ENCODE measurements at regions not wholly inside any gene's neighbourhood (a gene's known extent, or its start where the extent isn't known, plus 50 kb on each side); places are given as distances from the start of the nearest gene placed in this dataset.

GRCh38 chr4:180949424-180950213 is 1293.6 kb upstream of the TENM3 start:
- no peaks in the 10 kb centered on the region for H3K36me3 ChIP-seq
- H3K27me3 ChIP-seq (ENCODE audit: insufficient read depth, low read depth, severe bottlenecking): no peaks in the 10 kb centered on the region
- no peak overlapping the region for H3K27ac ChIP-seq
- DNase-seq: no peak
- H3K9me3 ChIP-seq (ENCODE audit: severe bottlenecking): no peaks in the 10 kb centered on the region
- TF ChIP-seq CTCF (IDR thresholded peaks at IDR 0.05; ENCODE audit: low read depth, low read length): no peak
- H3K4me3 ChIP-seq (ENCODE audit: low read depth, low read length): no peak overlapping the region

- no peak for TF ChIP-seq CTCF (IDR thresholded peaks at IDR 0.05; ENCODE audit: low read depth, low read length)
- no peaks in the 10 kb centered on the region for H3K27me3 ChIP-seq (ENCODE audit: insufficient read depth, low read depth, severe bottlenecking)
- H3K4me3 ChIP-seq (ENCODE audit: low read depth, low read length): no peak overlapping the region
- DNase-seq: no peak
- no peaks in the 10 kb centered on the region for H3K9me3 ChIP-seq (ENCODE audit: severe bottlenecking)
- H3K36me3 ChIP-seq: no peaks in the 10 kb centered on the region
- H3K27ac ChIP-seq: no peak overlapping the region
These were observed 1292.8 kb upstream of the TENM3 start for GRCh38 chr4:180950377-180950776.

GRCh38 chr4:180951312-180951711 is 1291.9 kb upstream of the TENM3 start:
- TF ChIP-seq CTCF (IDR thresholded peaks at IDR 0.05; ENCODE audit: low read depth, low read length): no peak
- no peak for DNase-seq
- Histone ChIP-seq H3K27ac (no peak overlapping the region), H3K4me3 (ENCODE audit: low read depth, low read length) (no peak overlapping the region), H3K36me3 (no peaks in the 10 kb centered on the region), H3K9me3 (ENCODE audit: severe bottlenecking) (no peaks in the 10 kb centered on the region), H3K27me3 (ENCODE audit: insufficient read depth, low read depth, severe bottlenecking) (no peaks in the 10 kb centered on the region)

- peak; percentile 25 for DNase-seq
- Histone ChIP-seq H3K36me3 (no peaks in the 10 kb centered on the region), H3K27me3 (ENCODE audit: insufficient read depth, low read depth, severe bottlenecking) (no peaks in the 10 kb centered on the region)
These were observed 1289.6 kb upstream of the TENM3 start for GRCh38 chr4:180953572-180953971.

GRCh38 chr4:180960743-180961401 is 1282.3 kb upstream of the TENM3 start:
- no peaks in the 10 kb centered on the region for H3K27me3 ChIP-seq (ENCODE audit: insufficient read depth, low read depth, severe bottlenecking)
- H3K27ac ChIP-seq: peak overlapping the region; percentile 14; the same call in 1 of the 2 replicates
- peak overlapping the region; percentile 23 for H3K4me3 ChIP-seq (ENCODE audit: low read depth, low read length)
- peak; percentile 27 for DNase-seq
- peak; percentile 38; the same call in 1 of the 2 replicates for TF ChIP-seq CTCF (IDR thresholded peaks at IDR 0.05; ENCODE audit: low read depth, low read length)
- H3K9me3 ChIP-seq (ENCODE audit: severe bottlenecking): no peaks in the 10 kb centered on the region
- no peaks in the 10 kb centered on the region for H3K36me3 ChIP-seq

More at GRCh38 chr4:180953572-180953971, 1289.6 kb upstream of the TENM3 start:
- peak; percentile 58 for TF ChIP-seq CTCF (IDR thresholded peaks at IDR 0.05; ENCODE audit: low read depth, low read length)
- Histone ChIP-seq H3K9me3 (ENCODE audit: severe bottlenecking) (no peaks in the 10 kb centered on the region), H3K4me3 (ENCODE audit: low read depth, low read length) (no peak overlapping the region), H3K27ac (no peak overlapping the region)
